Epidermal melanocyte (primary cell): ENCODE measurements at regions not wholly inside any gene's neighbourhood (a gene's known extent, or its start where the extent isn't known, plus 50 kb on each side); places are given as distances from the start of the nearest gene placed in this dataset.

ENCODE experiments used
- DNase-seq: peaks from one replicate; pipeline ENCODE4 v3.0.0; 2011; ENCODE audit warnings: low spot score; ENCODE audit not compliant: insufficient read length

DNA sequence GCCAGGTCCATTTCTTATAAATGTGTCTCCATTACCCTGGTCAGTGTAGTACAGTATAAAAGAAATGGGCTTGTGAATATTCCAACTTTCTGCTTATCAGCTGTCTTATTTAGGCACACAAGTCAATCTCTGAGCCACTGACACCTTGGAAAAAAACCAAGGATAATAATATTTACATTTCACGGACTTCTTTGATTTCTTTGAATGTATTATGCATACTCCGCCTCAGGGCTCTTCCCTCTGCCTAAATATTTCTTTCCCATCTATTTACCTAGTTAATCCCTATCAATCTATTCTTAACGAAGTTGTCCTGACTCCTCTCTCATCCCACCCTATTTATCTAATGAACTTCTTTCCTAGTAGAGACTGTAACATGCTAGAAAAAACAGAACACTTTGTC is 253.8 kb downstream of the CRPPA start:
- DNase-seq: no peak

- DNase-seq: no peak
Observed at GRCh38 chr7:16144361-16144760, 277.0 kb downstream of the CRPPA start.

DNA sequence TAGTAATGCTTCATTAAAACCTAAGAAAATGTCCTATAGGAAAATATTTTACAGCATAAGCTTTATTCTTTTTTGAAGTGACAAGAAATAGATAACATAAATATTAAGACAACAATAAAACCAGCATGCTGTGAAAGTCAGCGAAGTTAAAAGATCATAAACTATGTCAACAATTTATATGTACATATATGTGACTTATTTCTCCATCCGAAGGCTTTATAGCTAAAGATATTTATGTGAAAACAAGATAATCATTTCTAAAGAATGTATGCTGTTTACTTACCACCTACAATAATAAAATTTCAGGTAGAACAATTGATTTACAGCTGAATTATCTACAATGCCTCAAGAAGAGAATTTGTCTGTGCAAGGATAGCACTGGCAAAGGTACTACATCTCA is 283.4 kb downstream of the CRPPA start:
- no peak for DNase-seq

DNA sequence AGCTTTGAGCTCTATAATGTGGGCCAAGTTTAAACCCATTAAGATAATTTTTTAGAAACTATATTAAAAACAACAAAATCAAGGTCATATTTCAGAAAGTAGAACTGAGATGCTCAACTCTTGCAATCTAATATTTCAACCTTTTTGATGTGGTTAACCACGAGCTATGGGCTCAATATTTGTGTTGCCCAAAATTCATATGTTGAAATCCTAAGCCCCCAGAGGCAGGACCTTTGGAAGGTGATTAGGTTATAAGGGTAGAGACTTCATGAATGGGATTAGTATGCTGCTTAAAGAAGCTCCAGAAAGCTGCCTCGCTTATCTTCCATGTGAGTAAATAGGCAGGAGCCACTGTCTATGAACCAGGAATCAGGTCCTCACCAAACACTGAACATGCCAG is 284.4 kb downstream of the CRPPA start:
- DNase-seq: no peak

DNA sequence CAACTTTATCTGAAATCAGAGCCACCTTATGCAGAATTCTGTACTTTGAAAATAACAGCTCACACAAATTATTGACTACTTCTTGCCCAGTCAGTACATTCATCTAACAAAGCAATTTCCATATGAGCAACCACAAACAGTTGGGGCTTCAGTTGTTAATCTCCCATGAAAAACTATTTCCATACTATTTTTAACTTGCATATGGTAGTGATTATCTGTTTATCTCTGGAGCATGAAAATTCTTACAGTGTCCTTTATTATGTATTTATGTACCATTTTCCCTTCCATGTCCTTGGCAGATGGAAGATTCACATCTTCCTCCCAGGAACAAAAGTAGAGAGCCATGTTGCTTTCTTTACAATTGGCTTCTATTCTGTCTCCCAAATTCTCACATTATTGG is 285.7 kb downstream of the CRPPA start:
- no peak for DNase-seq

- no peak for DNase-seq
Observed at GRCh38 chr7:16130111-16131110, 290.9 kb downstream of the CRPPA start.

- DNase-seq: no peak
Observed at GRCh38 chr7:16129431-16130110, 291.8 kb downstream of the CRPPA start.

GRCh38 chr7:16123117-16123770 is 298.1 kb downstream of the CRPPA start:
- DNase-seq: no peak

DNA sequence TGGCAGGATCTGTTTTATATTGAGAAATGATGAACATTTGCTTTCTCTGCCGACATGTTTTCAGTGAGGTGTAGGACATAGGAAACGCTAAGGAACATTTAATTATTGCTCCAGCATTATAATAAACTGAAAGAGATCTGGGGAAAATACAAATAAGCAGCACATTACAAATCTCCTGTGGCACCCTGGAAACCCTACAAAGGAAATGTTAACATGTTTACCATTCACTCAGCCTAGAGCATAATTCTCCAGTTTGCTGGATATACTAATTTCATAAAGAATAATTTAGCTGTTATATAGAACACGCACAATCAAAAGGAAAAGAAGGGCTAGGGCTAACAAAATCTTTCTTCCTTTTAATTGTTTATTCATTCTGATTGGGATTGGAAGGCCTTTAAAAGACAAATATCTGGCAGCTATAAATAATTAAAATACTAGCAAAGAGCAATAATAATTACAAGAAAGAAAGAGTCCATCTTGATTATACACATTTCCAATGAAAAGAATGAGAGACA is 299.4 kb downstream of the CRPPA start:
- no peak for DNase-seq

DNA sequence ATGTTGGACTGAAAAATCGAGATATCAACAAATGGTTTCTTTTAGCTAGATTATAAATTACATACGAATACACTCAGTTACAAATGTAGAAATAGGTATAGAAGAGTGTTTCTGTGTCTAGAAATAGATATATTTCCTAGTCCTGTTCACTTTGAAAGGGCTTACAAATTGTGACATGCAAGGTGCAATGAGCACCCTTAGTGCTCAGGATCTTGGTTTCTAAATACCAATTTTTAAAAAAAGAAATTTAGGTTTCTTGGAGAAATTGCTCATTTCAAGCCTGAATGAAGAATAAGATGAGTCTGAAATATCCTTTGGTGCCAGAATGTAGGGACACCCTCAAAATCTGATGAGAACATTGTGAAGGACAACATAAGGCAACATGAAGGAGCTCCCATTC is 306.0 kb downstream of the CRPPA start:
- no peak for DNase-seq

DNA sequence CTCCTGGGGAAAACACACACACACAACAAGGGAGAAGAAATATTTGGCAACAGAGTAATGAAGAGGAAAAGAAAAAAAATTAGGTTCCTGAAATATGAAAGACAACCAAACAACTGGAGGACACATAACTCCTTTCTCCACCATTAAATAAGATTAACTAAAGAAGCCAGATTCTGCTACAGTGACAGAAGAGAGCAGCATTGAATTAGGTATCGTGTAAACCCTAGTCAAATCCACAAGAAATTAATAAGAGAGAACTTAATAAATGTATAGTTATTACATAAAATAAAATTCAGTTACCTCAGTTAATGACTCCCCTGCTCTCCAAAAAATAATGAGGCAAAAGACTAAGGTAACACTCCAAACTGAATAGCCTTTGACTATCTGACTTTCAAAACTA is 306.7 kb downstream of the CRPPA start:
- no peak for DNase-seq

- DNase-seq: no peak
Observed at GRCh38 chr7:16114071-16114470, 307.3 kb downstream of the CRPPA start.

GRCh38 chr7:16113058-16113457 is 308.3 kb downstream of the CRPPA start:
- DNase-seq: no peak

GRCh38 chr7:16106869-16107268 is 314.5 kb downstream of the CRPPA start:
- no peak for DNase-seq

GRCh38 chr7:16106300-16106699 is 315.0 kb downstream of the CRPPA start:
- no peak for DNase-seq

DNA sequence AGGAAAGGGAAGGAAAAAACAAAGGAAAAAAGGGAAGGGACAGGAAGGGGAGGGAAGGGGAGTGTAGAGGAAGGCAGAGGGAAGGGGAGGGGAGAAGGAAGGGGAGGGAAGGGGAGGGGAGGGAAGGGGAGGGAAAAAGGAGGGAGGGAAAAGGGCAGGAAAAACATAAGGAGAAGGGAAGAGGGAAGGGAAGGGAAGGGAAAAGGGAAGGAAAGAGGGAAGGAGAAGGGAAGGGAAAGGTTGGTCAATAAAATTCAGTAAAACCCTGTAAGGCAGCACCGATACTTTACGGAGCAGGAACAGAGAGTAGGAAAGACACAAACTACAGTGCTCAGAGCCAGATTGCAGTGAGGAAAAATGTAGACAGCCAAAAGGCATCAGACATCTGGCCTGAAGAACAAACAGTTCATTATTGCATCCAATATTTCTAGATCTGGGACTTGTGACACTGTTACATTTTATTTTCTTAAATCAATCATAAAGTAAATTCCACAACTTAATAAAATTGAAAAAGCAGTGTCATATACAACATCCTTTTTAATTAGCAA is 322.0 kb downstream of the CRPPA start:
- no peak for DNase-seq

DNA sequence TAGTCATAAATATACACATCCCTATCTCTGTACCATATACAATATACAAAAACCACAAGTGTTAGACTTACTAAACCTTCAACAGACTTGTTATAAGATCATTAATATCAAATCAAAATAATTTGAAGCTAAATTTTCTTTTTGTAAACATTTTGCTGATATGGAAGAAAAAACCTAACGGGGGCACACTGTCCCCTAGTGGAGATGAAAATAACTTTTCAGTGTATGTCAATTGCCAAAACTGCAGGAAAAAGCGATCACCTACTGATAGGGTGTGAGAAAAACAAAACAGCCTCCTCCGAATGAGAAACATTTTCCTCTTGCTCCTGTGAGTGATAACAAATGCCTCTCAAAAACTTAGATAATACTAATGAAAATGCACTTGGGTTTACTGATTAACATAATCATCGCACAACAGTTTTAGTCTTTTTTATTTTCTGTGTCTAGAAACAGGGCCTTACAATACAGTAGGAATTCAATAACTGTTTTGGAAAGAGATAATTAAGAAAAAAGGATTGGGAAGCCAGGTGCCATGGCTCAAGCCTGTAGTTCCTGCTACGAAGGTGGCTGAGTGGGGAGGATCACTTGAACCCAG is 322.7 kb downstream of the CRPPA start:
- DNase-seq: no peak

DNA sequence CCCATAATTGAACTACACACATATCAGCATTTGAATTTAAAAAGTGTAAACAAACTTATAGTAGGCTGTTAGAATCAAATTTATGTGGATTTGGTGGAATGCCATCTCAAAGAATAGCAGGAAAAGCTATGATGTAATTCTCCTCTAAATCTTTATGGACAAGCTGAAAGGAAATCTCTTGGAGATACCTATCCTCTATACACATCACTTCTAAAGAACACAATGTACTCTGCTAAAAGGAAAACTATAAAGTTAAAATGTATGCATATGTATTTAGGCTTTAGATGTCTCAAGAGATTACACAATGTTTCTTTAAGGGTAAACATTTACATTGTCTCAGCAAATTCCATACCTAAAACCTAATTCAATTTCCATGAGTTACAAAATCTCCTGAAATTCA is 323.3 kb downstream of the CRPPA start:
- no peak for DNase-seq

- no peak for DNase-seq
Observed at GRCh38 chr7:16095171-16095950, 326.0 kb downstream of the CRPPA start.

DNA sequence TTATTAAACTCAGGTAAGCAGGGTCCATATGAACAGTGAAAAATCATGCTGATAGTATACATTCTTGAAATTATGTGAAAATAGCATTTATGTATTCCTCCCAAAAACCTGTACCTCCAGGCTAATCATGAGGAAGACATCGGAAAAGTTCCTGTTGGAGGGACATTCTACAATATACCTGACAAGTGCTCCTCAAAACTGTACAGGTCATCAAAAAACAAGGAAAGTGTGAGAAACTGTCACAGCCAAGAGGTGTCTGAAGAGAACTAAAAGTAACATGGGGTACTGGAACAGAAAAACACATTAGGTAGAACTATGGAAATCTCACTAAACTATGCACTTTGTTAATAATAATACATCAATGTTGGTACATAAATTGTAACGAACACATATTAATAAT is 326.7 kb downstream of the CRPPA start:
- no peak for DNase-seq
